Endometrial microvascular endothelial cells (primary cell): ENCODE measurements at regions not wholly inside any gene's neighbourhood (a gene's known extent, or its start where the extent isn't known, plus 50 kb on each side); places are given as distances from the start of the nearest gene placed in this dataset.

Experiments used
- in situ Hi-C: cut with HindIII; loops from 2 replicates; pipeline ENCODE4 v1.10.0; 2017; ENCODE audit warnings: low sequenced_read_pairs, low pct_unique_long_range_greater_than_20kb; ENCODE audit errors: inconsistent ontology term

- in situ Hi-C loops: no loop called here
Measured at GRCh38 chr1:81432059-81432458, 368.7 kb upstream of the ADGRL2 start.

GRCh38 chr1:81431624-81432000, 369.1 kb upstream of the ADGRL2 start:
- in situ Hi-C loops: no loop called here

DNA sequence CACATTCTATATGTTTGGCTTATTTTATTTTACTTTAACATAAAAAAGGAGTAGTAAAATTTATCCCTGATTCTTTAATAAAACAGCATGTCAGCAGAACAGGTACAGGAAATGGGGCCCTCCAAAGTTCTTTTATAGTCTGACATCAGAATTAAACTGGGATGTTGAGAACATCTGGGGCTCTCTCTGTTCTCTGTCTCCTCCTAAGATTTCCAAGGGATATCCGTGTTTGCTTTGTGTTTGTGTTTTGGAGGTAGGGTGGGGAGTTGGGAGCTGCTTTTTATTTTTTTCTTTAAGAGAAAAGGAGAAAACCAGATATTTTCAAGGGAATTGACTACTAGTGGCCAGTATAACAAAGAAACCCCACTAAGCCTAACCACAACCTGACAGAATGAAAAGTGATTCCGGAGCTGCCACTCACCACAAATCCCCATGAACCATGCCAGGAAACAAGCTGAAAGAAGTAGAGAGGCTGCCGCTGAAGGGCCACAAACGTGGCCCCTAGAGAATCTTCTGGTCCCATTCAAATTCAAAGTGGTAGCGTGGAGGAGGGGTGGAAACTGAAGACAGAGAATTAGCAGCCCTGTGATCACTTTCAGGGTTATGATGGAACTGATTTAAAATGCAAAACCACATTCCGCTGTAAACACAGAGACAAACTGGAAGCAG, 369.6 kb upstream of the ADGRL2 start:
- in situ Hi-C loops: no loop called here

DNA sequence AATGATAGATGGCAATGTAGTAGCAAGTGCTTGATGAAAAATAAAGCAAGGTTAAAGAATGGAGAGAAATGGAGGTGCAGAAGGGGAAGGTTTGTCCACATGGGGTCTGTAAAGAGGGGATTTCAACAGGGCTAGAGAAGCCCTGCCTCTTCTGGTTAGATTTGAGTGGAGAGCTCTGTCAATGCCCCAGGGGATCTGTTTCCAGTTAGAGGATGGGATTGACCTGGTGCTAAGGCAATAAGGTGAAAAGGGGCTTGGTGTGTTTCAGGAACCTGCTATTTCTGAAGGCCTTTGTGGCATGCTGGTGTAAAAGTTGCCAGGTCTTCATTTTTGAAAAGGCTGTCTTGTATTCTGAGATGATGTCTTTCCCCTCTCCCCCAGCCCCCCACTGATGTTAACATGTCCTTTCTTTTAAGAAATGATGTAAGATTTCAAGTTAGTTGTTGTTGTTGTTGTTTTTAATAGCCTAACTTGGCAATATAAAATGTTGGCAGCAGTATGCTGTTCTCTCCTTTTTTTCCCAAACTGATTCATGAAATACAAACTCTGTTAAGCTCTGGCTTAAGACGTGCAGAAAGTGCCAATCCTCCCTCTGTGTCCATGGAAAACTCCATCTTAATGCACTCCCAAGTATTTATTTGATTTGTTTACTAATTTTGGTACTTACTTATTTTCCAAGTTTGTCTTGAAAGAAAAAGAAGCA, 370.3 kb upstream of the ADGRL2 start:
- in situ Hi-C loops: no loop called here

GRCh38 chr1:81428998-81429397, 371.7 kb upstream of the ADGRL2 start:
- in situ Hi-C loops: no loop called here

GRCh38 chr1:81424816-81425215, 375.9 kb upstream of the ADGRL2 start:
- in situ Hi-C loops: no loop called here

DNA sequence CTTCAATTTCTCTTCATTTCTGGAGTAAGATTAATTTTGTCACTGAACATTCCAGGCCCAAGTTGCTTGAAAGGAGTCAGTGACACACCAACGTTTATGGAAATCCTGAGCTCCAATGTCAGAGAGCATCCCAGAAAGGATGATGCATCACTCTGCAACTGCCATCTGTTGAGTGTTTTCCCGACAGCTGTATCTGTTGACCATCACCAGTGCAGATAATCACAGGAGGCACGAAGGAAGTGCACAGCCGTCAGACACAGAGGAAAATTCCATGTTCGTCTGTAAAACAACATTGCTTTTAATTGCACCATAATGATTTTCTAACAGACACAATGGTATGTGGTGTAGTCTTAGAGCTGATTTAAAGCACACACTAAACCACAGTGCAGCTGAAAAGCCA, 376.7 kb upstream of the ADGRL2 start:
- in situ Hi-C loops: no loop called here

DNA sequence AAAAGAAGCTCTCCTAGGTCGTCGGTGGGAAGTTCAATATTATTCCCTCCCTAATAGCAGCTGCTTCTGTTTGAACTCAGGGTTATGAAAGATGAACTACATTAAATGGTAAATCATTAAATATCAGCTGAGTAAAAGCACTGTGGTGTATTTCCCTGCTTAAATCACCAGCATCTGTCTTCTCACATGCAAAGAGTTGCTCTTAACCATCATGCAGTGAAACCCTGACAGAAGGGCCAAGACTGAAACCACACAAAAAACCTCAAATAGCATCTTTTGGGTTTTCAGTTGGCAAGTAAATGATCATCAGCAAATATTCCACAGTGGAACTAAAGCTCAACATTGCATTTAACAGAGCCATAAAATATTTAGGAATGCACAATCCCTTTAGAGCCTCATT, 380.0 kb upstream of the ADGRL2 start:
- in situ Hi-C loops: no loop called here

- in situ Hi-C loops: no loop called here
Measured at GRCh38 chr1:81414488-81415015, 386.2 kb upstream of the ADGRL2 start.

GRCh38 chr1:81412954-81413353, 387.8 kb upstream of the ADGRL2 start:
- in situ Hi-C loops: no loop called here

GRCh38 chr1:81410941-81411340, 389.8 kb upstream of the ADGRL2 start:
- in situ Hi-C loops: no loop called here

- in situ Hi-C loops: no loop called here
Measured at GRCh38 chr1:81410351-81410750, 390.4 kb upstream of the ADGRL2 start.

- in situ Hi-C loops: no loop called here
Measured at GRCh38 chr1:81409780-81410274, 390.9 kb upstream of the ADGRL2 start.

DNA sequence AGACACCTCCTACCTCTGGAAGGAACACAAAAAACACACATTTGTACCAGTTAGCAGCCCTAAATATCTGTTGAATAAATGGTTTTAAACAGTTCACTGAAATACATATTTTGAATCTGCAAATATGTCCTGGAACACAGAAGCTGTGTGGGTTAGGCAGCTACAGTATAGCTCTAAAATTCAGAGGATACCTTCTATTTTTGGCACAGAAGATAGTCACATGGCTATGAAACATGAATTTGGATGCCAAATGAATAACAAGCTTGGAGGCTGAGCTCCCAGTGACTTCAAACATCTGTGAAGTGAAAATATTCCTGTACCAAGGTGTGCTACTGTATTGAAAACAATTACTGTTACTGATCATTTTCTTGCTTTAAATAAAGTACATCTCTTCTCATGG, 391.5 kb upstream of the ADGRL2 start:
- in situ Hi-C loops: no loop called here

DNA sequence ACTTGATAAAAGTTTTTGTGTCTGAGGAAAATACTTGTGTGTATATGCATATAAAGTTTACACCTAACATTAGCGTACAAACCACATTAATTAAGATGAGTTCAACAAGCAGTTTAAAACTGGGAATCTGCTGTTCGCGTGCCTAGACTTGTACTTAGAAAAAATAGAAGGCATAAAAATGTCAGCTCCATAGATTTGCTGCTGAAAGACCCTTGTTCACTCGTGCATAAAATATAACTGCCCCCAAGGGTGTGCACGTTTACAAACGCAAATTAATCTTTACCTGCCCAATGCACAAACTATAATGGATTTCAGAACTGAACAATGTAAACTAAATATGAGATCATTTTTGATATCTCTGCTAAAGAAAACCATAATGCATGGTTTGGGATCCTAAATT, 392.3 kb upstream of the ADGRL2 start:
- in situ Hi-C loops: no loop called here

DNA sequence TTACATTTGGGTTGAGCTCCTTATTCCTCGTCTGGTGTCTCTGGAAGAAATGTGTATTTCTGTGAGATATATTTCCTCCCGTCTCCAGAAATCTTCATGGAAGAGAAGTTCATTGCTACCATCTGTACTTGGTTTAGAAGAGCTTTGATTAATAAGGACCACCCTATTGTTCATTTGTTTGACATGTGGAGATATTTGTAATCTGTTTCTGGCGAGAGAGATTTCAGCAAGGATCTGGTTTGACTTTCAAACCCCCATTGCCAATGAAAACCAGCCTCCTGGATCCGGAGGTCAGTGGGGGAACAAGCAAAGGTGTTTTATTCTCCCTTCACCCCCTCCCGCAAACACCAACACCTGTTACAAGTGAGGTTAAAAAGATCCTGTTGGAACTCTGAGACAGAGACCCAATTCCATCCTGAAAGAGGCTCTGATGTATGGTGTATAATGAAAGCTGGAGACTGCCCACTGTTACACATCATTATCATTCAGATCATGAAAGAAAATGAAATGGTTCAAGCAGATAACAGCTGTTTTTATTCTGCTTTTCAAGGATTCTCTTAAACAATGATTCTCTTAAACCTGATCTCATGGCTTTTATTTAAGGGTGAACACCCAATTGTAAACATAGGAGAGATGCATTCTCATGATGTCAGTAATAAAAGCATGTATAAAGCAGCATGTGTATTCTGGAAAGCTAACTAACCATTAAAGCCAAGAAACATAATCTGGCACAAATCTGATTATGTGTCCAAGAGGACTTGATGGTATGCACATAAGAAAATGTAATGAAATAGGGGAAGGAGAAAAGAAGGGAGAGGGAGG, 393.5 kb upstream of the ADGRL2 start:
- in situ Hi-C loops: no loop called here

GRCh38 chr1:81406292-81406999, 394.3 kb upstream of the ADGRL2 start:
- in situ Hi-C loops: no loop called here

DNA sequence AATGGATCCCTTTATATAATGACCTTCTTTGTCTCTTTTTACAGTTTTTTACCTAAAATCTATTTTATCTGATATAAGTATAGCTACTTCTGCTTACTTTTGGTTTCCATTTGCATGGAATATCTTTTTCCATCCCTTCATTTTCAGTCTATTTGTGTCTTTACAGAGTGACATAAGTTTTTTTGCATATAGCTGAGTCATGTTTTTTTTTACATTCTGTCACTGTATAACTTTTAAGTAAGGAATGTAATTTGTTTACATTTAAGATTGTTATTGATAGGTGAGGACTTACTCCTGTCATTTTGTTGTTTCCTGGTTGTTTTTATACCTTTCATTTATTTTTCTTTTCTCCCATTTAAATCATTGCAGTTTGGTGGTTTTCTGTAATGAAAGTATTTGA, 402.7 kb upstream of the ADGRL2 start:
- in situ Hi-C loops: no loop called here
